Activated CD4-positive, alpha-beta T cell treated with anti-CD3 and anti-CD28 coated beads, Interleukin-2, amount 50 U/mL, for 16 hours (primary cell): ENCODE measurements at regions not wholly inside any gene's neighbourhood (a gene's known extent, or its start where the extent isn't known, plus 50 kb on each side); places are given as distances from the start of the nearest gene placed in this dataset.
"Not testable (repeated sequence)": the region's sequence is repeated elsewhere in the genome, so short reads cannot be mapped to it uniquely, and the experiment has no call there.

Experiments
- DNase-seq: peaks from one replicate; pipeline ENCODE4 v3.0.0-alpha.2; 2020

DNA sequence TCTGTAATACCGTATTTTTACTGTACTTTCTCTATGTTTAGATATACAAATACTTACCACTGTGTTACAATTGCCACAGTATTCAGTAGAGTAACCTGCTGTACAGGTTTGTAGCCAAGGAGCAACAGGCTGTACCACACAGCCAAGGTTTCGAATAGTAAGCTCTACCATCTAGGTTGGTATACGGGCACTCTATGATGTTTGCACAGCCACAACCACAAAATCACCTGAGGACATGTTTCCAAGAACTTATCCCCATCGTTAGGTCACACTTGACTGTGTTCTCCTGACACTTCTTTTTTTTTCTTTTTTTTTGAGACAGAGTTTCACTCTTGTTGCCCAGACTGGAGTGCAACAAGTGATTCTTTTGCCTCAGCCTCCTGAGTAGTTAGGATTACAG lies 134.6 kb upstream of the TRIM24 start:
- DNase-seq: no peak

DNA sequence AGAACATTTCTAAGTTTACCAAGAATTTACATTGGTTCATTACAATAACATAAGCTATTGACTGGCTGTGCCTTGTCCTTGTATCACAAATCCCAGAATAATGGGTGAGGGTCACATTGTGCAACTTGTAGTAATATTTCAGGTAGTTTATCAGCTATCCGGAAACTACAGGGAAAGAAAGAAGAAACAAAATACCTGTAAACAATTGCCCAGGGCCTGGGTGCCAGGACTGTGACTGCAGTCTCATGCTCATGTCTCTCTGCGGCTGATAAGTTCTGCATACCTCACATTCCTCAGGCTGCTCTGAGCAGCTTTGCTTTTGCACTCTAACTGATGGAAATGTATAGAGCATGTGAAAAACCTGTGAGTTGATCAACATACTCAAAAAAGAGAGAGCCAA lies 131.8 kb upstream of the TRIM24 start:
- DNase-seq: no peak

DNA sequence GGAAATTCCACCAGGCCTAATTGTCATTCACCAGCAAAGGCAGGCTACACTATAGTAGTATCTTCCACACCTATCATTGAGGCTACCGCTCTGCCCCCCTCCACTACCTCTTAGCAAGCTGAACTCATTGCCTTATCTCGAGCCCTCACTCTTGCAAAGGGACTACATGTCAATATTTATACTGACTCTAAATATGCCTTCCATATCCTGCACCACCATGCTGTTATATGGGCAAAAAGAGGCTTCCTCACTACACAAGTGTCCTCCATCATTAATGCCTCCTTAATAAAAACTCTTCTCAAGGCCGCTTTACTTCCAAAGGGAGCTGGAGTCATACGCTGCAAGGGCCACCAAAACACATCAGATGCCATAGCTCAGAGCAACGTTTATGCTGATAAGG lies 127.2 kb upstream of the TRIM24 start:
- DNase-seq: not testable (repeated sequence)

DNA sequence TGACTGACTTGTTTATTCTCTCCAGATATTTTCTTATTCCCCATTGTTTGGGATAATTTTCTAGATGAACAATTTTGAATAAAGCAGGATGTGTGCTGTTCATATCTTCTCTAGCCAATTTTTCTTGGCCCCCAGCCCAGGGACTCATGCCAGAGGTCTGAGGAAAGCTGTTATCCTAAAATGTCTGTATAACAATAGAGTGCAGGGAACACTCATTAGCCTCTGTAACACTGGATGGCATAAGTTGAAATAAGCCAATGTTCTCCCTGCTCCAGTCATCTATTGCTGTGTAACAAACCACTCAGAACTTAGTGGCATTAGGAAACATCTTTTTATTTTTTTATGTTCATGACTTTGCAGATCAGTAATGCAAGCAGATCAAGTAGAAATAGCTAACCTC lies 121.7 kb upstream of the TRIM24 start:
- DNase-seq: no peak

DNA sequence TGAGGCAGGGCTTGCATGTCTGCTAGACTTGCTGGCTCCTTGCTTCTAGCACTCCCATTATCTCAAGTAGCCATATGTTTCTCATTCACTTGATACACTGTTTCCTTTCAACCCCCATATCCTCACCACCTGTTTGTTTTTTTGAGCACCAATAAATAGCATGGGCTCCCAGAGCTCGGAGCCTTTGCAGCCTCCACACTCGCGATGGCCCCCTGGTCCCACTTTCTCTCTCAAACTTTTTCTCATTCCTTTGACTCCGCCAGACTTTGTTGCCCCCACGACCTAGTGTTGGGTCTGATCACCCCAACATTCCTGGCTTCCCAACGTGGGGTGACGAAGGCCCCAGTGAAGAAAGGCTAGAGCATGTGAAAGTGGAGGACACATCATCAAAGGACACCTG lies 120.8 kb upstream of the TRIM24 start:
- DNase-seq: not testable (repeated sequence)

DNA sequence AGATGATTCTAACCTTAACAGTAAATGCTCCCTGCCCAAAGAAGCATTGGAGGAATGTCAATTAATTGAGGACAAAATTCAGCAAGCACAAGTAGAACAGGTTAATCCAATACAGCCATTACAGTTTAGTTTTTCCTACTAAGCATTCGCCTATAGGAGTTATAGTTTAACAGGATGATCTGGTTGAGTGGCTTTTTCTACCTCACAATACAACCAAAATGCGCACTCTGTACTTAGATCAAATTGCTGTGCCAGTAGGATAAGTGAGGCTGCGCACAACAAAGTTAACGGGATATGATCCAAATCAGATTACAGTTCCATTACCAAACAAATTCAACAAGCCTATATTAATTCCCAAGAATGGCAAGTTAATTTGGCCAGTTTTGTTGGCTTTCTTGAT lies 117.1 kb upstream of the TRIM24 start:
- DNase-seq: no peak

DNA sequence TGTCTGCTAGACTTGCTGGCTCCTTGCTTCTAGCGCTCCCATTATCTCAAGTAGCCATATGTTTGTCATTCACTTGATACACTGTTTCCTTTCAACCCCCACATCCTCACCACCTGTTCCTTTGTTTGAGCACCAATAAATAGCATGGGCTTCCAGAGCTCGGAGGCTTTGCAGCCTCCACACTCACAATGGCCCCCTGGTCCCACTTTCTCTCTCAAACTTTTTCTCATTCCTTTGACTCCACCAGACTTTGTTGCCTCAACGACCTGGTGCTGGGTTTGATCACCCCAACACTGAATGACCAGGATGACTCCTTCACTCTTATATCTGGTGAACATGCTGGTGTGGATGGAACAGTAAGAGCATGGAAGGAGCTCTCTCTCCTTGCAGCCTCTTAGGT lies 114.5 kb upstream of the TRIM24 start:
- DNase-seq: no peak

DNA sequence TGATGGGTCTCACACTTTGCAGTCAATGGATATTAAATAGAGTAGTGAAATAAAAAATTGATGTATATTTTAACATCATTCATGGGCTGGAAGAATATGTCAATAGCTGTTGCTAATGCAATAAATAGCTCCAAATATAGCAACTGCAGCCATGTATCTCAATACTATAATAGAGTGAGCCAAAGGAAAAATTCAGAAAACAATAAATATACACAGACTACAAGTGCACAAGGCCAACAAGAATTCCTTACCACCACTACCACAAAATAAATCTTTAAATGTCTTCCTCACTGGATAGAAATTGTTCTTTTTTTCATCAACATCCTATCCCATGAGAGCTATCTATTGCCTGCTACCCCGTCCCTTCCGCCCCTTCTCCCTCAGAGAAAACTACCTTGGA lies 113.1 kb upstream of the TRIM24 start:
- DNase-seq: no peak

DNA sequence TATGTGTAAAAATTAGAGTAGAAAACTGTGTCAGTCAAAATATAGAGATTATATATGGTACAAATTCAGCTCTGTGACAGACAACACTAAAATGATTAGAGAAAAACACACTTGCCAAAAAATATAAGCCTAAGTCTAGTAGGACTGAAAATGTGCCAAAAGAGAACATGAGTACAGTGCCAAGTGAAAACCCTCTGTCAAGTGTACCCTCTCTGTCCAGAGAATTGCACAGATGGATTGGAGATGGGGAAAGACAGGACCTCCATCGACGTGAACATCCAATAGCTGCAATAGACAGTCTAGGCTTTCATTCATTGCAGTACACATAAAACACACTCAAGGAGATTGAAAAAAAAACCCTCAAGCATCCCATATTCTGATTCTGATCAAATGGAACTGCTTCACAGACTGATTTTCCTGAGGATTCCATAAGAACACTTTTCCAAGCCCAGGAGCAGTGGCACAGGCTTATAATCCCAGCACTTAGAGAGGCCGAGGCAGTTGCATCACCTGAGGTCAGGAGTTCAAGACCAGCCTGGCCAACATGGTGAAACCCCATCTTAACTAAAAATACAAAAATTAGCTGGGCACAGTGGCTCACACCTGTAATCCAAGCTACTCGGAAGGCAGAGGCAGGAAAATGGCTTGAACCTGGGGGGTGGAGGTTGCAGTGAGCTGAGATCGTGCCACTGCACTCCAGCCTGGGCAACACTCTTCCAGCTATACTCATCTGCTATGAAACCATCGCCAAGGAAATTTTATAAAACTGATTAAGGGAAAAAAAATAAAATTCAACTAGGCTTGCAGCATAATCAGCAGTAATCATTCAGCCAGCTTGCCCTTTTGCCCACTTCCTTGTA lies 110.0 kb upstream of the TRIM24 start:
- no peak for DNase-seq

DNA sequence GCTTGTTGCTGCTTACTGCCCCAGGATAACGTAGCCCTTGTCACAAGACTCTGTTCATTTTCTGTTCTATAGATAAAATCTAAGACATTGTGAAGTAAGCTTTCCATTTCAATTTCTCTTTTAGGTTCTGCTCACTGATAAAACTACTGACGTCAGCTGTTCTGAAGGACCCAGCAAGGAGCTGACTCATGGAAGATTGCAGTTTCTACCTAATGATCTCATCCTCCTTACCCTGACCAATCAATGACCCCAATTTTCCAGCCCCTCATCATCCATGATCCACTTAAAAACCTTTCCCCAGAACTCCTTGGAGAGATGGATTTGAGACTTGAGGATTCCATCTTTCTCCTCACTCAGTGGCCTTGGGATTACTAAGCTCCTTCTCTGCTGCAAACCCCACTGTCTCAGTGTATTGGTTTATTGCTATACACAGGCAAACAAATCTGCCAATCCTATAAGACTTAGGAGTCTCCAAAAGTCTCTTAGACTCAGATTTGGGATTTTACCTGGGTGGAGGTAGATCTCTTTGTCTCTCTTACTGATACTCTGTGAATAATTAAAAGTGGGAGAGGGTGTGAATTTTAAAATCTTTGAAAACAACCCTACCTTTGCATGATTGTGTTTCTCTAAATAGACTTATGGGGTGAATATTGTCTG lies 109.2 kb upstream of the TRIM24 start:
- no peak for DNase-seq

DNA sequence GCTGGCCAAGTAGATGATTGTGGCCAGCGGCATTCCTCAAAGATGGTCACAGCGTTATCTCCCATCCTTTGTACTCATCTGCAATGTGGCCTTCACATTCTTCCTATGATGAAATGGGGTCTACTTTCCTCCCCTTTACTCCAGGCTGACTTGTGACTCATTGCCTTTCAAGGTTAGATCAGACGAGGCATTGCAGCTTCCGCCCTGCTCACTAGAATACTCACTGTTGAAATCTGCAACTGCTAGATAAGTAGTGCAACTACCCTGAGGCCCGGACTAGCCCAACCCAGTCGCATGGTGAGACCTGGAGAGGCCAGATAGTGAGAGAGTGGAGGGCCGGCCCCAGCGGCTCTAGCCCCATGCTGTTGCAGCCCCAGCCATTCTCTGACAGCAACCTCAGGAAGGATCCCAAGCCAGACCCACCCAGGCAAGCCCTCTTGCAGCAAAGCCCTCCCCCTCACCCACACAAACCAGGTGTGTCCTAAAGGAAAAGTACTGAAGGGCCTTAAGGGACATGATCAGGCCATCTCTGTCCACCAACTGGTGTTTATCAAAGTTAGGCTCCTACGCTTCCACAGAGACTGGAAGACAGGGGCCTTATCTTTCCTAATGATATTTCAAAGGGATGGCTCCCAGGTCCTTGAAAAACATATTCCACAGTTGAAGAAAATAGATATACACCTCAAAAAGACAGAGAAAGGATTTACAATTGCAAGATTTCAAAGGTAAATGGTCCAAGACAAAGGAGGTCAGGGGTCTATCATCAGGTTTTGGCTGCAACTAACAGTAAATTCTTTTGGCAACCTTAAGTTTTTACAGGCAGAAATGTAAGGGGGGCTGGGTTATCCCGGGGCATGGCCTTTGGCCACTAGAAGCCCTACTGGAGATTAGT lies 107.2 kb upstream of the TRIM24 start:
- DNase-seq: no peak

DNA sequence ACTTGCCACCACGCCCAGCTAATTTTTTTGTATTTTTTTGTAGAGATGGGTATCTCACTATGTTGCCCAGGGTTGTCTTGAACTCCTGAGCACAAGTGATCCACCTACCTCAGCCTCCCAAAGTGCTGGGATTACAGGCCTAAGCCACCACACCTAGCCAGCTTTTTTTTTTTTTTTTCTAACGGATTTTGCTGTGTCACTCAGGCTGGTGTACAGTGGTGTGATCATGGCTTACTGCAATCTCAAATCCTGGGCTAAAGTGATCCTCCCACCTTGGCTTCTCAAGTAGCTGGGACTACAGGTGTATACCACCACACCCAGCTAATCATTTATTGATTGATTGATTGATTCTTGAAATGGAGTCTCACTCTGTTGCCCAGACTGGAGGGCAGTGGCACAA lies 106.0 kb upstream of the TRIM24 start:
- no peak for DNase-seq

DNA sequence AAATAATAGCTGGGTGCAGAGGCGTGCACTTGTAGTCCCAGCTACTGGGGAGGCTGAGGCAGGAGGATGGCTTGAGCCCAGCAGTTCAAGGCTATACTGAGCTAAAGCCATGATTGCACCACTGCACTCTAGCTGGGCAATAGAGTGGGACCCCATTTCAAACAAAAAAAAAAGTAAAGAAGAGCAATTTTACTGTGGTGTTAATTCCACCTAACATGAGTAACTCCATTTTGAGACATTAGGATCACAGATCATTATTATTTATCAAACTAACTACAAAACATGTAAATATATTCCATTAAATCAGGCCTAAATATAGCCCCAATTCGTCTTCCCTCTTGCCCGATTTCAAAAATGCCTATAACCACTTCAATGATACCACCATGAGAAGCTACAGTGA lies 104.8 kb upstream of the TRIM24 start:
- DNase-seq: no peak

DNA sequence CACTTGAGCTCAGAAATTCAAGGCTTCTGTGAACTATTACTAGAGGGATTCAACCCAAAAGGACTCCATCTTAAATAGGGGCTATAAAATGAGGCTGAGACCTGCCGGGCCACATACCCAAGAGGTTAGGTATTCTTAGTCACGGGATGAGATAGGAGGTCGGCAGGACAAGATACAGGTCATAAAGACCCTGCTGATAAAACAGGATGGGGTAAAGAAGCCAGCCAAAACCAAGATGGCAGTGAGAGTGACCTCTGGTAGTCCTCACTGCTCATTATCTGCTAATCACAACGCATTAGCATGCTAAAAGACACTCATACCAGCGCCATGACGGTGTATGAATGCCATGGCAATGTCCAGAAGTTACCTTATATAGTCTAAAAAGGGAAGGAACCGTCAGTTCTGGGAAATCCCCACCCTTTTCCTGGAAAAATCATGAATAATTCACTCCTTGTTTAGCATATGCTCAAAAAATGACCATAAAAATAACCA lies 101.2 kb upstream of the TRIM24 start:
- no peak for DNase-seq

DNA sequence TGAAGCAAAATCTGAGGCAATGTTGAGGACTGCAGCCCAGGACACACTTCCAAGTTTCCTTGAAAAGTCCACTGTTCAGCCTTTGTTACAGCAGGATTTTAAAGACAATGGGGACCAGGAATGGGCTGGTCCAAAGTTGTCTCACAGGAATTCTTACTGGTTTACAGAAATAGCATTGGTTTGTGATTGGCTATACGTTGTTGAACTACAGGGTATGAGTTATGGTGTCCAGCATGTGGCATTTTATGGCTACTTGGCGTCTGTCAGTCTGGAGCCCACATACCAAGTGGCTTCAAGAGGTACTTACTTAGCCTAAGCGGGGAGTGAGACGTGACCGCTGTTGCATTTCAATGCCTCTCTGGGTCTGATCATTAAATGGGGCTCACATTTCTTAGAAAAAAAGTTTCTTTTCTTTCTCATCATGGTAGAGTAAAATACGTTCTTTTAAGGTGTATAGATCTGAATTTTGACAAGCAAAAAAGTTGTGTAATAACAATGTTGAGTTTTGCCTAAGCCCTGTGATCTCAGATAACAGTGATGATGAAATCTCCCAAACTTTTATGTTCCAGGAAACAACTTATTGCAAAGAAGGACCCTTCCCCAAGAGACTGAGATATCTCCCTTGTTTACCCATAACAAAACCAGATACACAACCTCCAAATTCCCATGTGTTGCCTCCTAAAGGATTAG lies 100.0 kb upstream of the TRIM24 start:
- no peak for DNase-seq

DNA sequence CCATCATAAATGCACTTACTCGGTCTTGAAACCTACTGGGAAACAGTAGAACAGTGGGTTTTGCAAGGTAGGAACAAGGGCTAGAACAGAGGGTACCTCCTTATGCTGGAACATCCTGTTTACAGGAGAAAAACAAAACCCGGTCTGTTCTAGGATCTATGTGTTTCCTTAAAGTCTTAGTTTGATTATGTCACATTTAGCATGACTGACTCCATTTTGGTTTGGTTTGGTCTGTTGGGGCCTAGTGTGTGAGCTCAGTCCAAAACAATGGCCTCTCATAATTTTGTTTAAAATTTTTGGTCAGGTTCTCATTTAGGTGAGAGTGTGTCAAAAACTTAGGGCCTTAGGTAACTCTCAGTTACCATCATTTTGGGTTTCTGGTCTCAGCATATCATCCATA lies 96.3 kb upstream of the TRIM24 start:
- no peak for DNase-seq

DNA sequence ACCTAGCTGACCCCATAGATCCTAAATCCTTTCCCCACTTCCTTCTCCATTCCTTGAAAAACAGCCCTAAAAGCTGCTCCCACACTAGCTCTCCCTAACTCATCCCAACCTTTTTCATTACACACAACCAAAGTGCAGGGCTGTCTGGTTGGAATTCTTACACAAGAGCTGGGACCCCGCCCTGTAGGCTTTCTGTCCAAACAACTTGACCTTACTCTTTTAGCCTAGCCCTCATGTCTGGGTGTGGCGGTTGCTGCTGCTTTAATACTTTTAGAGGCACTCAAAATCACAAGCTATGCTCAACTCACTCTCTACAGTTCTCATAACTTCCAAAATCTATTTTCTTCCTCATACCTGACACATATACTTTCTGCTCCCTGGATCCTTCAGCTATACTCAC lies 93.9 kb upstream of the TRIM24 start:
- DNase-seq: not testable (repeated sequence)

DNA sequence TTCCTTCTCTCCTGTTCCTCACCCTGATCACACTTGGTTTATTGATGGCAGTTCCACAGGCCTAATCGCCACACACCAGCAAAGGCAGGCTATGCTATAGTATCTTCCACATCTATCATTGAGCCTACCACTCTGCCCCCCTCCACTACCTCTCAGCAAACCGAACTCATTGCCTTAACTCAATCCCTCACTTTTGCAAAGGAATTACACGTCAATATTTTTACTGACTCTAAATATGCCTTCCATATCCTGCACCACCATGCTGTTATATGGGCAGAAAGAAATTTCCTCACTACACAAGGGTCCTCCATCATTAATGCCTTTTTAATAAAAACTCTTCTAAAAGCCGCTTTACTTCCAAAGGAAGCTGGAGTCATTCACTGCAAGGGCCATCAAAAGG lies 93.4 kb upstream of the TRIM24 start:
- not testable (repeated sequence) for DNase-seq

DNA sequence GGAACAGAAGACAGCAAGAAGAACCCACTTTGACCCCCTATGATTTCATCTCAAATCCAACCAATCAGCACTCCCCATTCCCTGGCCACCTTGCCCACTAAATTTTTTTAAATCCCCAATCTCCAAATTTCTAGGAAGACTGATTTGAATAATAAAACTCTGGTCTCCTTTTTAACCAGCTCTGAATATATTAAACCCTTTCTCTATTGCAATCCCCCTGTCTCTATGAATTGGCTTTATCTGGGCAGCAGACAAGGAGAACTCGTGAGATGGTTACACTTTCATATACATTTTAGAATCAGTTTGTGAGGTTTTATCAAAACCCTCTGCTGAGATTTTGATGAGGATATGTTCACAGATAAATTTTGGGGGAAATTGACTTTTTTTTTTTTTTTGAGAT lies 90.3 kb upstream of the TRIM24 start:
- DNase-seq: no peak

DNA sequence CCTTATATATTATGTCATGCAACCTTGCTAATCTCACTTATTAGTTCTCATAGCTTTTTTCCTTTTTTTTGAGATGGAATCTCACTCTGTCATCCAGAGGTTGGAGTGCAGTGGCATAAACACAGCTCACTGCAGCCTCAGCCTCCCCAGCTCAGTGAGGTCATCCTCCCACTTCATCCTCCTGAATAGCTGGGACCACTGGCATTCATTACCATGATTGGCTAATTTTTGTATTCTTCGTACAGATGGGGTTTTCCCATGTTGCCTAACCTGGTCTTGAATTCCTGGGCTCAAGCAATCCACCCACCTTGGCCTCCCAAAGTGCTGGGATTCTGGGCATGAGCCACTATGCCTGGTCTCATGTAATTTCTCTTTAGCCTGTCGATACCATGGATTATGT lies 89.1 kb upstream of the TRIM24 start:
- no peak for DNase-seq

DNA sequence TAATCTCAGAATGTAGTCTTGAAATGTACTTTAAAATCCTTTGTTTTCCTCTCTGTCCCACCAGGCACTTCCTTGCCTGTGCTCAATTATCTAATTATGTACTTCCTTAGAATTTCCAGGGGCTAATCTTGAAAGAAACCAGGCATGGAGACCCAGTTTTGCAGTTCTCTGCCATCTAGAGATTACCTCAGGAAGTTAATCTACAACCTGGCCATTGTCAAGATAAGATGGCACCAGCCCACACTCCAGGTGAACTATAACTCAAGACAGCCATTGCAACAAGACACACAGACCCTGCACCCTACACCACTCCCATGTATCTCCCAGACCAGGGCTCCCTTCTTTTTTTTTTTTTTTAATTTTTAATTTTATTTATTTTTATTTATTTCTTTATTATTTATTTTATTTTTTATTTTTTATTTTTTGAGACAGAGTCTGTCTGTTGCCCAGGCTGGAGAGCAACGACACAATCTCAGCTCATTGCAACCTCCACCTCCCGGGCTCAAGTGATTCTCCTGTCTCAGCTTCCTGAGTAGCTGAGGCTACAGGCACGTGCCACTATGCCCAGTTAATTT lies 85.9 kb upstream of the TRIM24 start:
- no peak for DNase-seq

DNA sequence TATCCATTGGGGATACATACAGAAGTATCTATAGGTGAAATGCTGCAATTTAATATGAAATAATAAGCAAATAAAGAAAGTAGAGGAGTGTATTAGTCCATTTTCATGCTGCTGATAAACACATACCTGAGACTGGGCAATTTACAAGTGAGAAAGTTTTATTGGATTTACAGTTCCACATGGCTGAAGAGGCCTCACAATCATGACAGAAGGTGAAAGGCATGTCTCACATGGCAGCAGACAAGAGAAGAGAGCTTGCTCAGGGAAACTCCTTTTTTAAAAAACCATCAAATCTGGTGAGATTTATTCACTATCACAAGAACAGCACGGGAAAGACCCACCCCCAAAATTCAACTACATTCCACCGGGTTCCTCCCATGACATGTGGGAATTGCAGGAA lies 82.8 kb upstream of the TRIM24 start:
- no peak for DNase-seq
